ENCODE measurements at regions not wholly inside any gene's neighbourhood (a gene's known extent, or its start where the extent isn't known, plus 50 kb on each side); places are given as distances from the start of the nearest gene placed in this dataset.

- 41 to 56% (median 46%) methylated on average over 21 to 23 of the region's 23 CpGs for WGBS, 5 donors
- Histone ChIP-seq H3K27ac (no peak overlapping the region), H3K4me1 (peaks cover 5 to 37% (median 17%) of the 10 kb centered on the region in 6 donors), H3K27me3 (replicated peaks in 1 of 7) (peaks cover 0 to 41% (median 0%) of the 10 kb centered on the region in 7 donors), H3K36me3 (no peaks in the 10 kb centered on the region), H3K9me3 (no peaks in the 10 kb centered on the region), H3K4me3 (peak overlapping the region in 1 of 8 donors; percentile 44)
- intact Hi-C loops (cut with DNase I; ENCODE audit: low total_unique reads): no loop called here
- DNase-seq: peak; percentile 80
- TF ChIP-seq POLR2AphosphoS5 (IDR thresholded peaks at IDR 0.05): peak in 1 of 3 donors; percentile 31
- no peak for TF ChIP-seq POLR2A (IDR thresholded peaks at IDR 0.05)
- TF ChIP-seq CTCF (IDR thresholded peaks at IDR 0.05 in 8 of 11, conservative IDR thresholded peaks at IDR 0.05 in 3 of 11): no peak
These were observed 239.8 kb downstream of the CDC5L start for GRCh38 chr6:44627091-44627882.

GRCh38 chr6:44627883-44628271, 240.4 kb downstream of the CDC5L start:
- no peak for TF ChIP-seq POLR2AphosphoS5 (IDR thresholded peaks at IDR 0.05)
- no peak for TF ChIP-seq POLR2A (IDR thresholded peaks at IDR 0.05)
- TF ChIP-seq CTCF (IDR thresholded peaks at IDR 0.05 in 8 of 11, conservative IDR thresholded peaks at IDR 0.05 in 3 of 11): no peak
- H3K27me3 ChIP-seq (replicated peaks in 1 of 7): peaks cover 0 to 45% (median 0%) of the 10 kb centered on the region in 7 donors
- peaks cover 5 to 34% (median 17%) of the 10 kb centered on the region in 6 donors for H3K4me1 ChIP-seq
- H3K36me3 ChIP-seq: no peaks in the 10 kb centered on the region
- intact Hi-C loops (cut with DNase I; ENCODE audit: low total_unique reads): no loop called here
- DNase-seq: no peak
- 82 to 87% (median 84%) methylated on average over 7 of the region's 7 CpGs for WGBS, 5 donors
- no peak overlapping the region for H3K27ac ChIP-seq
- H3K9me3 ChIP-seq: no peaks in the 10 kb centered on the region
- H3K4me3 ChIP-seq: no peak overlapping the region

GRCh38 chr6:44628347-44628746, 240.8 kb downstream of the CDC5L start:
- no peak overlapping the region for H3K27ac ChIP-seq
- no peak for DNase-seq
- H3K4me3 ChIP-seq: no peak overlapping the region
- WGBS, 5 donors: 50 to 70% (median 56%) methylated on average over 3 of the region's 3 CpGs
- TF ChIP-seq POLR2A (IDR thresholded peaks at IDR 0.05) (no peak), POLR2AphosphoS5 (IDR thresholded peaks at IDR 0.05) (no peak), CTCF (IDR thresholded peaks at IDR 0.05 in 8 of 11, conservative IDR thresholded peaks at IDR 0.05 in 3 of 11) (no peak)
- H3K36me3 ChIP-seq: no peaks in the 10 kb centered on the region
- peaks cover 5 to 32% (median 17%) of the 10 kb centered on the region in 6 donors for H3K4me1 ChIP-seq
- peaks cover 0 to 49% (median 0%) of the 10 kb centered on the region in 7 donors for H3K27me3 ChIP-seq (replicated peaks in 1 of 7)
- intact Hi-C loops (cut with DNase I; ENCODE audit: low total_unique reads): no loop called here
- H3K9me3 ChIP-seq: no peaks in the 10 kb centered on the region

GRCh38 chr6:44629636-44630035, 242.1 kb downstream of the CDC5L start:
- Histone ChIP-seq H3K27me3 (replicated peaks in 1 of 7) (peaks cover 0 to 54% (median 0%) of the 10 kb centered on the region in 7 donors), H3K4me1 (peaks cover 5 to 32% (median 17%) of the 10 kb centered on the region in 6 donors), H3K4me3 (no peak overlapping the region), H3K9me3 (no peaks in the 10 kb centered on the region), H3K36me3 (no peaks in the 10 kb centered on the region), H3K27ac (no peak overlapping the region)
- no peak for DNase-seq
- TF ChIP-seq POLR2AphosphoS5 (IDR thresholded peaks at IDR 0.05) (peak in 1 of 3 donors; percentile 9), CTCF (IDR thresholded peaks at IDR 0.05 in 8 of 11, conservative IDR thresholded peaks at IDR 0.05 in 3 of 11) (no peak)
- intact Hi-C loops (cut with DNase I; ENCODE audit: low total_unique reads): no loop called here
- WGBS, 5 donors: 55 to 78% (median 64%) methylated on average over 7 of the region's 7 CpGs
